Osteocyte (in vitro differentiated cells): ENCODE measurements at regions not wholly inside any gene's neighbourhood (a gene's known extent, or its start where the extent isn't known, plus 50 kb on each side); places are given as distances from the start of the nearest gene placed in this dataset.

ENCODE experiments used
- DNase-seq: peaks from one replicate; pipeline ENCODE4 v3.0.0; 2021; ENCODE audit warnings: mixed read lengths; ENCODE audit not compliant: unreplicated experiment; ENCODE audit errors: extremely low spot score
- H3K27ac Mint-ChIP-seq: one replicate; pipeline ENCODE4 v1.8.0; 2021; ENCODE audit warnings: mild to moderate bottlenecking, mixed read lengths; ENCODE audit not compliant: unreplicated experiment
- H3K27me3 Mint-ChIP-seq: one replicate; pipeline ENCODE4 v1.8.0; 2021; ENCODE audit warnings: mixed read lengths; ENCODE audit not compliant: unreplicated experiment
- H3K36me3 Mint-ChIP-seq: one replicate; pipeline ENCODE4 v1.8.0; 2021; ENCODE audit warnings: mixed read lengths; ENCODE audit not compliant: unreplicated experiment
- H3K4me1 Mint-ChIP-seq: one replicate; pipeline ENCODE4 v1.8.0; 2021; ENCODE audit warnings: mixed read lengths; ENCODE audit not compliant: unreplicated experiment
- H3K4me3 Mint-ChIP-seq: one replicate; pipeline ENCODE4 v1.8.0; 2021; ENCODE audit warnings: mild to moderate bottlenecking, moderate library complexity, mixed read lengths; ENCODE audit not compliant: unreplicated experiment
- H3K9me3 Mint-ChIP-seq: one replicate; pipeline ENCODE4 v1.8.0; 2021; ENCODE audit warnings: mixed read lengths; ENCODE audit not compliant: unreplicated experiment
- TF ChIP-seq, protein P1 (sequence below): fragments of 200-600 bp; sonication (generic); IDR thresholded peaks from 2 replicates; pipeline ENCODE4 v1.5.0; 2021; ENCODE audit warnings: antibody characterized with exemption, mild to moderate bottlenecking, moderate library complexity

DNA sequence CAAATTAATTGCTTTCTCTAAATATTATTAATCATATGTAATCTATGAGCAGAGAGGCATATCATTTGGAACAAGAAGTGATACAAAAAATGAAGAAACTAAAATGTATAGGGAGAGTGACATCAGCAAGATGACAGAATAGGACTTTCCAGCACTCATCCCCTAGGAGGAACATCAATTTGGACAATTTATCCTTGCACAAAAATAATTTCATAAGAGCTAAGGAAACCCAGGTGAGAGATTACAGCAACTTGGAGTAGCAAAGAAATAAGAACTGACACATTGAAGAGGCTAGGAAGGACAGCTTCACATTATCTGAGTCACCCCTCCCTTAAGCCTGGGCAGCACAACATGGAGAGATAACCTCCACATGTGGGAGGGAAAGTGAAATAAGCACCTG lies 347.5 kb downstream of the MAFB start:
- Mint-ChIP-seq H3K27ac (no peak overlapping the region), H3K4me3 (no peak overlapping the region), H3K9me3 (peaks cover 14% of the 10 kb centered on the region), H3K4me1 (no peaks in the 10 kb centered on the region), H3K36me3 (no peaks in the 10 kb centered on the region), H3K27me3 (peaks cover 38% of the 10 kb centered on the region)
- no peak for DNase-seq
- TF ChIP-seq, protein P1, sequence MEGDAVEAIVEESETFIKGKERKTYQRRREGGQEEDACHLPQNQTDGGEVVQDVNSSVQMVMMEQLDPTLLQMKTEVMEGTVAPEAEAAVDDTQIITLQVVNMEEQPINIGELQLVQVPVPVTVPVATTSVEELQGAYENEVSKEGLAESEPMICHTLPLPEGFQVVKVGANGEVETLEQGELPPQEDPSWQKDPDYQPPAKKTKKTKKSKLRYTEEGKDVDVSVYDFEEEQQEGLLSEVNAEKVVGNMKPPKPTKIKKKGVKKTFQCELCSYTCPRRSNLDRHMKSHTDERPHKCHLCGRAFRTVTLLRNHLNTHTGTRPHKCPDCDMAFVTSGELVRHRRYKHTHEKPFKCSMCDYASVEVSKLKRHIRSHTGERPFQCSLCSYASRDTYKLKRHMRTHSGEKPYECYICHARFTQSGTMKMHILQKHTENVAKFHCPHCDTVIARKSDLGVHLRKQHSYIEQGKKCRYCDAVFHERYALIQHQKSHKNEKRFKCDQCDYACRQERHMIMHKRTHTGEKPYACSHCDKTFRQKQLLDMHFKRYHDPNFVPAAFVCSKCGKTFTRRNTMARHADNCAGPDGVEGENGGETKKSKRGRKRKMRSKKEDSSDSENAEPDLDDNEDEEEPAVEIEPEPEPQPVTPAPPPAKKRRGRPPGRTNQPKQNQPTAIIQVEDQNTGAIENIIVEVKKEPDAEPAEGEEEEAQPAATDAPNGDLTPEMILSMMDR: no peak

DNA sequence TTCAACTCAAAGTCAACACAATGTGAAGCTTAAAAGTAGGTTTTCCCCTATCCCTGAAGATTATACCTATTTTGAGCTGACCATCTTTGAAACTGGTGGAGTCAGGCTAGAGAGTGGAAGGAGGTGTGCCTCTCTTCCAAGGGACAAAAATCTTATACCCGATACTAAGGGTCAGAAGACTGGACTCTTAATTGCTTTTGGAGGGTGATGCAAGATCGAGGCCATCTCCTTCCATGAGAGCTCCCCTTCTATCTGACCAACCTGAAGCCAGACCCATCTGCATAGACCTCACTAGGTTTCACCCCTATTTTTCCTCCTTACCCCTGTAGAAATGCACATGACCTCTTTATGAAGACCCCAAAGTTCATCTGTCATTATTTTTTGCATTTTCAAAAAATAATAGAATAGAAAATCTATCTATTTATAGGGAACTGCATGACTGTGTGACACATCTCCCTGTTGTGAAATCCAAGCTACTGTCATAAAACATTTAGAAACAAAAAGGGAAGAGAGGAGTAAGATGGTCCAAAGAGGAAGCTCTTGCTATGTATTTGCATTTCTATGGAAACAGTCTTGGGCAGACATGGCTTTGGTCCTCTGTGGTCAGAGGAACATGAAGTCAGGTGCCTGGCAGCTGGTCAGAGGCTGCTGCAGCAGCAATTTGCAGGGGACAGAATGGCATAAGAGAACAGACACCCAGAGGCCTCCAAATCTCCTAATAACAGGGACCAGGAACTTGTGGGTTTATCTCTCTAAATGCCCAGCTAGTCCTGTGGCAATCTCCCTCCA lies 349.2 kb downstream of the MAFB start:
- Mint-ChIP-seq H3K27ac (no peak overlapping the region), H3K4me3 (no peak overlapping the region), H3K27me3 (peaks cover 48% of the 10 kb centered on the region), H3K36me3 (no peaks in the 10 kb centered on the region), H3K4me1 (no peaks in the 10 kb centered on the region), H3K9me3 (peaks cover 14% of the 10 kb centered on the region)
- no peak for DNase-seq
- TF ChIP-seq, protein P1: no peak

DNA sequence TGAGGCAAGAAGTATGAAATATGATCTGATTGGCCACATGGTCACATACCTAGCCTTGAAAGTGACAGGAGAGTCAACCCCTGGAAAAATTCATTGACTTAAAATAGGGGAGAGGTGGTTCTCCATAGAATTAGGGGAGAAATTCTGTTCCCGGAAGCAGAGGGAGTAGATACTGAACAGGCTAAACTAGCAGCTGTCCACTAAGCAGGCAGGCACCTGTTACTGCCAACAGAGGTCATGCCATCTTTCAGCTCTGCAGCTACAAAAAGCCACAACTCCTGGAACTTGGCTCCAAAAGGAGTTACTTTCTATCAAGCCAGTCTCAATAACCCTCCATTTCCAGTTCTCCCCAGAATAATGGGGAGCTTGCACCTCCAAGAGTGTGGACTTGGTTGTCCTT lies 352.5 kb downstream of the MAFB start:
- TF ChIP-seq, protein P1: no peak
- Mint-ChIP-seq H3K27me3 (peaks cover 65% of the 10 kb centered on the region), H3K36me3 (no peaks in the 10 kb centered on the region), H3K4me1 (no peaks in the 10 kb centered on the region), H3K4me3 (no peak overlapping the region), H3K27ac (no peak overlapping the region), H3K9me3 (no peaks in the 10 kb centered on the region)
- no peak for DNase-seq

DNA sequence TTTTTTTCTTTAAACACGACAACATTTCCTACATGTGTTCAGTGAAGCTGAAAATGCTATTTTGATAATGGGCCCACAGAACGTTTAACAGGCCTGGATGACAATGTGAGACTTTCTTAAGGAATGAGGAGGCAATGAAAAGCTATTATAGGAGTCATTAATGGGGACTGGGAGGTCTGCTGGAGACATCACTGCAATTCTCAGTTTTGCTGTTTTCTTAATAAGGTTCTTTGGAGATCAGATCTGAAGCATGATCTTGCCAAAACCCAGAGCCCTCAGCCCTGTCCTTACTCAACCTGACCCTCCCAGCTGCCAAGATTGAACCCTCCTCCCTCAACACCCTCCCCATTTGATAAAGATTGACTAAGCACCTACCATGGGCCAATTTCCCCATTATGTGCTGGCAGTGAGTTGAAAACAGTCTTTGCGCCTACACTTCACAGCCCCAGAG lies 353.1 kb downstream of the MAFB start:
- Mint-ChIP-seq H3K4me3 (no peak overlapping the region), H3K36me3 (no peaks in the 10 kb centered on the region), H3K9me3 (no peaks in the 10 kb centered on the region), H3K27ac (no peak overlapping the region), H3K4me1 (no peaks in the 10 kb centered on the region), H3K27me3 (peaks cover 68% of the 10 kb centered on the region)
- DNase-seq: no peak
- TF ChIP-seq, protein P1: no peak

DNA sequence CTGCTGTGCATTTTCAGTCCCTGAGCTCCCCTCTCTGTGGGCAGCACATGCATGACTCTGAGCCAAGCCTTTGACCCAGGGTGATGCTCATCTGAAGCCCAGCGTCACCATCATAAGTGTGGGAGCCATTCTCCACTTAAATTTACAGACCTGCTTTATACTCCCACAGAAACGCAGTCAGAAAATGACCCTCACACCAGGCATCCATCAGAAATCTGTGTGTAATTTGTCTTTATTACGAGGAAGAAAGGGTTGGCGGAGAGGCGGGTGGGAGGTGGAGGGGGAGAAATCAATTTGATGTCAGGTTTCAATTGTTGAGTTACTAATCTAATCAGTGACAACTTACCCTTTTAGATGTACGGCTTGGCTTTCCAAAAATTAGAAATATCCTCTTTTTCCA lies 353.6 kb downstream of the MAFB start:
- Mint-ChIP-seq H3K4me1 (no peaks in the 10 kb centered on the region), H3K36me3 (no peaks in the 10 kb centered on the region), H3K27me3 (peaks cover 66% of the 10 kb centered on the region), H3K27ac (no peak overlapping the region), H3K9me3 (no peaks in the 10 kb centered on the region), H3K4me3 (no peak overlapping the region)
- TF ChIP-seq, protein P1: no peak
- DNase-seq: no peak
